Inflammatory macrophage (primary cell): ENCODE measurements at regions not wholly inside any gene's neighbourhood (a gene's known extent, or its start where the extent isn't known, plus 50 kb on each side); places are given as distances from the start of the nearest gene placed in this dataset.

Experiments
- DNase-seq, 2 donors: peaks; one replicate each; pipeline ENCODE4 v3.0.0-alpha.2; 2020 to 2022

- no peak for DNase-seq
These were observed 484.5 kb upstream of the DAB1 start for GRCh38 chr1:57908147-57908890.

DNA sequence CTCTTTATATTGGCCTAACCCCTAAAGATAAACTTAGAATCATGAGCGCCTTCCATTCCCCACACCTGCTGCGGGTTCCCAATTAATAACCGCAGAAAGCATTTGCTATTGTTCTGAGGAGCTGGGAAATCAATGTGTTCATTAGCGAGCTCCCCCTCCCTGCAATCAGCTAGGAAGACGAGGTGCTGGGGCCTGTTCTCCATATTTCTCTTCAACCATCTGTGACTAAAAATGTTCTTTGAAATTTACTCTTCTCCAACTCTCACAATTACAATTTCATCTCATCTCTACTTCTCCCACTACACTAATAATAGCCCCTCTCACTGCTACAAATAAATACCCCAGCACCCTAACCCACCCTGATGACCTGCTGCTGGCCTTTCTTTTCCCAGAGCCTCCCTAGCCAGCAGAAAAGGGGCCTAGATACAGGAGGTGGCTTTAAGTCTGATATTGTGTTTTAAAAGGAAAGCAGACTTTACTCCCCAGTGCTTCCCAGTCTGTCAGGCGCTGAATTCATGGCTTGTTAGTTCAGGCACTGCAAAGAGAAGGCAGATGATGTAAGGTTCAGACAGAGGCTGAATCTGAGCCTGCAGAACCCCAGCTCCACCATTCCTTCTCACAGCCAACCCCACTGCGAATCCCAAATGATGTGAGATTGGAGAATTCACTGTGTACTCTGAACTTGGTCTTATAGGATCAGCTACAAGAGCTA, 477.5 kb upstream of the DAB1 start:
- DNase-seq: no peak

- no peak for DNase-seq
These were observed 474.7 kb upstream of the DAB1 start for GRCh38 chr1:57898531-57898930.

- DNase-seq: no peak
These were observed 473.7 kb upstream of the DAB1 start for GRCh38 chr1:57897581-57897980.

DNA sequence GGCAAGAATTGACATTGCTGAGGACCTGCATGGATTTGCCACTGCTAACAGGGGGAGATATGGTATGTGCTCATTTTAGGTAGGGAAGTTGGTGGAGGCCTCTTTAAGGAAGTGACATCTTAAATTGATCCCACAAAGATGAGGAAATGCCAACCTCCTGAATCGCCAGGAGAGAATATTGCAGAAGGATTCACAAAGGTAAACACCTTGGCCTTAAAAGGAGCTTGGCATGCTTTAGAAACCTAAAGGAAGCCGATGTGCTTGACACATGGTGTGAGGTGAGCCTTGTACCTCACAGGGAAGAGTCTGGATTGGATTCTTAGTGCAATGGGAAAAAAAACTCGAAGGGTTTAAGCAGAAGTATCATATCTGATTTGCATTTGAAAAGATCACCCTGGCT, 470.5 kb upstream of the DAB1 start:
- DNase-seq: no peak

GRCh38 chr1:57889676-57890320, 465.9 kb upstream of the DAB1 start:
- no peak for DNase-seq

GRCh38 chr1:57887964-57888491, 464.2 kb upstream of the DAB1 start:
- no peak for DNase-seq

- no peak for DNase-seq
These were observed 462.5 kb upstream of the DAB1 start for GRCh38 chr1:57886376-57886775.

- no peak for DNase-seq
These were observed 459.8 kb upstream of the DAB1 start for GRCh38 chr1:57883642-57883995.

DNA sequence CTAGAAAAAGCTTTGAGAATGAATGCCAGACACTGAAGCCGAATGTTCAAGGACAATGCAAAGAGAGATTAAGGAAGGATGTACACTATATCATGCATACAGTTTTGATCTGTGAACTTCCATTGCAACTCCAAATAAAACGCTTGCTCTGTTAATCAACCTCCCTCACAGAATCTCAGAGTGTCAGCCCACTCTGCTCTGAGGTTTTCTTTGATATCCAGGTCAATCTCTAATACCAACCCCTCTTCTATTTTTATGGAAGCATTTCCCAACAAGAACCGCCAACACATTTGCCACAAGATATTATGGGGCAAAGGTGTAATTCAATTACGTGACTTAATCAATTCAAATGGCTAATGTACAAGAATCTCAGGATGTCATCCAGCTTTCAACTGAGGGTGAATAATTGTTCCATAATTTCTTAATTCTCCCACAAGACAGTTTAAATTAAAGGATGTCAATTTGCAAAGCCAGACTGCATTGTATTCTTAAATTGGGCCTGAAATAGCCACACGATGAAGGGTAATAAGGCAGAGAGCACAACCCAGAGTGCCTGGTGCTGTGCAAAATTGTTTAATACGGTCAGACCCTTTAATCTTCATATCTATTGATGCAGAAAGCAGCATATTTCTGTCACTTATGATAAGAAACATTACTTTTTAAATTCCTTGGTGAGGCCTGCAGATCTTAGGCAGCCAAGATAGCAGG, 459.2 kb upstream of the DAB1 start:
- no peak for DNase-seq

DNA sequence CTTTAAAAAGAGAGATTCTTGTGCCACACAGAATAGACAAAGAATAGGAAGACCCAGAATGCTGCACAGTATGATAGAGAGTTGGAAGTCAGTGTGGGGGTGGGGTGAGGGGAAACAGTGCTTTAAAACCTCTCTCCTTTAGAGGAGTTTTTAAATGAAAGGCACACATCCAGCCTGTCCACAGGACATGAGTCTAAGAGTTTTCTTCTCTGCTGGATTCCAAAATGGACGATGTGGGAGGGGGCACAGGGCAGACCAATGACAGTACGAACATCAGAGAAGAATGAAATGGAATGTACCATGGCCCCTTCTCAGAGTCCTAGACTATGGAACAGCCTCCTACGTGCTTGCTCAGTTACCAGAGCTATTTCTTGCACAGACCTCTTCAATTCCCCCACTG, 458.2 kb upstream of the DAB1 start:
- no peak for DNase-seq

DNA sequence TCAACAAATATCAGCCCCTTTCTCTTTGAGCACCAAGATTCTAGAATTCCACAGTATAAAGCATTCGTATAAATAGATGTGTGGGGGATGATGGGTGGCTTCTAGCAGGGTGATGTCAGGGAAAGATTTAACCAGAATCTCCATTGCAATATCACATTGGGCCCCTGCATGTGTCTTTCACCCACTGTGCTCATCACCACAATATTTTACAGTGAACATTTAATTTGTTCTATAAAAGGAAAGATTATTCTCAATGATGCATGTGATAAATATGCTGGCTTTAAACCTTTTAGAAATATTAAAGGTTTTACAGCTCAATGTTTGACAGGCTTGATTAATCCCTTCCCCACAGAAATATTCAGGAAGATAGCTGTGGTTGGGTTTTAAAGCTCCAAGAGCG, 457.8 kb upstream of the DAB1 start:
- DNase-seq: no peak

GRCh38 chr1:57879700-57880099, 455.8 kb upstream of the DAB1 start:
- no peak for DNase-seq

- no peak for DNase-seq
These were observed 450.6 kb upstream of the DAB1 start for GRCh38 chr1:57874418-57874877.

GRCh38 chr1:57872913-57873312, 449.1 kb upstream of the DAB1 start:
- no peak for DNase-seq

- DNase-seq: no peak
These were observed 445.0 kb upstream of the DAB1 start for GRCh38 chr1:57868908-57869307.

- no peak for DNase-seq
These were observed 444.4 kb upstream of the DAB1 start for GRCh38 chr1:57868239-57868638.

DNA sequence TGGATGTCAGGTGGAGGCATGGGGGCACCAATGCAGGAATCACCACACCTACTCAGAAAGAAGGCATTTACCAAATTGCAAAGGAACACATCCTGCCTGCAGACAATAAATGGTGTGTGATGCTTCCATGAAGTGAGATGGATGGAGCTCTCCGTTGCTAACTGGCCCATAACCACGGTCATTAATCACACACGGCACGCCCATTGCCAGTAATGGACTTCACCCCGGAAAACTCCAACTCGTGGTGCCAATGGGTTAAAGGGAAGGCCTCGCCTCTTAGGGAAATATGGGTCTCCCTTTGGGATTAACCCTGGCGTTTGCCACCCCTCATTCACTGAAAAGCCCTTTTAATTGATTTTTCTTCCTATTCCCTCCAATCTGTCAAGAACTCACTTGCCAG, 443.1 kb upstream of the DAB1 start:
- no peak for DNase-seq

- no peak for DNase-seq
These were observed 437.2 kb upstream of the DAB1 start for GRCh38 chr1:57860931-57861565.

DNA sequence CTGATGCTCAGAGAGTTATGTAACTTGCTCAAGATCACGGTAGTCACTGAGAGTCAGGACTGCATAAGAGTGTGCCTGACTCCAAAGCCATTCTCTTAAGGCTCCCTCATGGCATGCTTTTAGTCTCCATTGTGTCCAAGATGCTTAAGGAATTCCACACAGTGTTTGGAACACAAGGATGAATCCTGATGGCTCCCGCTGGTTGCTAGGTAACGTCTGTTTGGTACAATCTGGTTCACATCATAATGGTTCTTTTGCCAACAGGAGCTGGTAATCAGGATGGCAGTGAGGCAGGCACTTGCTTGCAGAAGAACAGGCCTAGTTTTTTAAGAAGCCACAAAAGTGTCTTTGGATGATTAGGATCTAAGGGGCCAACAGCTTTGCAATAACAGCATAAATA, 436.5 kb upstream of the DAB1 start:
- no peak for DNase-seq

DNA sequence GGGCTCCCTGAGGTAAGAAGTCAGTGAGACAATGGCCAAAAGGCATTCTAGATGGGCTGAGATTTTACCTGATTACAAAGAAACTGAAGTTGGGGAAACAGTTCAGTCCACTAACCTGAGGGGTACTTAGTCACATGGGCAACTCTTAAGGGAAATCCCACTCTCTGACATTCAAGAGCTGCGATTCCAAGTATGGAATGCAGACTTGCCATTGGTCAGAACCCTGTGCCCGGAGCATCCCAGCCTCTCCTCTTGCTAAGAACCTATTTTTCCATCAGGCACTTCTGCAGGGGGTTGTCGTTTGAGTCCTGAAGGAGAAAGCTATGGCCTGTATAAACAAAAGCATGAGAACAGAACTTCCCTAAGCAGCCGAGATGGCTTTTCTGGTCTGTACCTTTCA, 434.9 kb upstream of the DAB1 start:
- no peak for DNase-seq

DNA sequence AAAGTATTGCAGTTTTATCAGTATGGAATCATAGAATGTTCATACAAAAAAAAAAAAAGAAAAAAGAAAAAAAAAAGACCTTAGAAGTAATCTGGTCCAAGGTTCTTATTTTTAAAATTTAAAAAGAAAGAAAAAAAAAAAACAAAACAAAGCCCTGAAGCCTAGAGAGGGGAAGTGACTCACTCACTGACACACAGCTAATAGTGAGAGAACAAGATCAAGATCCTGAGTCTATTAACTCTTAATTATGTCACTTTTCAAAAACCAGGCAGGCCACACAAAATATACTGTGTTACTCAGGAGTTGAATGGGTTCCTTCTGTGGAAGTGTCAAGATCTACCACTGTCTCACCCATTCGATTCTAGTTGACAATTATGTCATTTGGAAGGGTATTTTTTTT, 433.9 kb upstream of the DAB1 start:
- DNase-seq: no peak

- no peak for DNase-seq
These were observed 430.6 kb upstream of the DAB1 start for GRCh38 chr1:57854436-57854835.
